ENCODE measurements at regions not wholly inside any gene's neighbourhood (a gene's known extent, or its start where the extent isn't known, plus 50 kb on each side); places are given as distances from the start of the nearest gene placed in this dataset.

DNA sequence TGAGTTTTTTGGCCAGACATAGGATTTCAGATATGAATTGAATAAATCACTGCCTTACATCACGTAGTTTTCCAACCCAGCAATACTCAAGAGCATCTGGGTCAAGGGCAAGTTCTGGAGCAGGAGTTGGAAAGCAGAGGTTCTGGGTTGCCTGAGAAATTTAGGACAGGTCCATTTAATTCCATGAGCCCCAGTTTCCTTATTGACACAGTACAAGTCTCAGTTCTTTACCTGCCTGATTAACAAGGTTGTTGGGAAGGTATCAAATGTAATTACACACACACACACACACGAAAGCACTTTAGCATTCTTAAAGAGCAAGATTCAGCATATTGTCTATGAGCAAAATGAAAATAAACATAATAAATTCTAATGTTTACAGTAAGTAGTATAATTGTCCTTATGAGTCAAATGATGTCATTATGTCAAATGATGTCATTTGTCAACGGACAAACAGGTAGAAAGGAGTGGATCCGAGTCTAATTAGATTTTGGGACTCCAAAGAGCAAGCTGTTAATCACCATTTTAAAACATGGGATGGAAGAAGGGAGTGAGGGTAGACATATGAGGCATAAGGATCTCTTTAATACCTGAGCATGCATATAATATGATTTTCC lies 268.4 kb upstream of the ARGLU1 start:
- DNase-seq = no peak

DNA sequence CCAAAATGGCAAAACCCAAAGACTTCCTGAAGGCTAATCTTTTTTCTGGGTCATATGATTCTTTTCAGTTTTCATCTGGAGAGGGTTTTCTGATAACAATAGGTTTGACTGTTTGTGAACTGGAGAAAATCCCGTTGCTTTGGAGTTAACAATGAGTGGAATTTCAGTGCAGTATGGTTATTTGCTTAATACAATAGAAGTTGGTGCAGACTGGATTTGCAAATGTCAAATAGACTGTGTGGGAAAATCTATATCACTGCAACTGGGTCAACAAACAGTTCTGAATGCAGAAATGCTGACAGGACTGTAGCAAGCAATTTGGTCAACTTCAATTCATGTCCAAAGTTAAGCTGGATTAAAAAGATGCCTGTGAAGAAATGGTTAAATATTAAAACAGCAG lies 267.5 kb upstream of the ARGLU1 start:
- DNase-seq = no peak

DNA sequence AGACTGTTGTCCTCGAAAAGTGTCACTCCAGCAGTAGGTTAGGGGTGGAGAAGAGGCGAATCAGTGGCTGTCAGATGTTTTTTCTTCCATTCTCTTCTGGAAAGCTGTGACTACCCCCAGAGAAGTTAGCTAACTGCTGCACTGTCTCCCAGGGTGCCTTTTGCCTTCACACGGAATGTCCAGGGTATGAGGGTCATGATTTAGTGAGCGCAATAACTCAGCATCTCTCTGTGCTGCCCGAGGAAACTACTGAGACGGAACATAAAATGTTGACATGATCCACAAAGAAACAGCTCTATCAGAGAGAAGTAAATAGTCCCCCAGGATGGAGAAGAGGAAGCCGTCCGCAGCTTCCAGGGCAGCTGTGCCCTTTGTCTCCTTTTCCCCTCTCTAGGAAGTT lies 254.0 kb upstream of the ARGLU1 start:
- no peak for DNase-seq

DNA sequence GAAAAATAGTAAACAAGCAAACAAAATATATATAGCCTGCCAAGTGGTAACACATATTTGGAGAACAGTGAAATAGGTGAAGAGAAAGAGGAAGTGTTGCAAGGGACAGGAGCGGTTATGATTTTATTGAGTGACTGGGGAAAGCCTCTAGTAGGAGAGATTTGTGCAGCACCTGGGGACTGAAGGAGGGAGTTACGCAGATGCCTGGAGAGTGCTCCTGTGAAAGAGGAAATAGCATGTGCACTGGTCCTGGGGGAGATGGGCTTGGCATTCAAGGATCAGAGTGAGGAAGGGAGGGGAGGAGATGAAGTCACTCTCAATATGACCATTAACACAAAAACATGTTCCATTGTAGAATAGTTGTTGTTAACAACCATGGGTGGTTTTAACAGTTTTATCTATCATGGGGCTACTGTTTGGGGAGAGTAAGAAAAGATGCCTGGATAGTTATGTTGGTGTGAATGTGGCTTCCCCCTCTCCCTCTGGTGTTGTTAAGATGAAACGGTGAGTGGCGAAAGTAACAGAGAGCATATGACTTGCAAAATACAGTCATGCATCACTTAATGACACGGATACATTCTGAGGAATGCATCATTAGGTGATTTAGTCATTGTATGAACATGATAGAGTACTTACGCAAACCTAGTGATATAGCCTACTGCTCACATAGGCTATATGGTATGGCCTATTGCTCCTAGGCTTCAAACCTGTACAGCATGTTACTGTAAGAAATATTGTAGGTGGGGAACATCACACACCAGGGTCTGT lies 251.7 kb upstream of the ARGLU1 start:
- no peak for DNase-seq

DNA sequence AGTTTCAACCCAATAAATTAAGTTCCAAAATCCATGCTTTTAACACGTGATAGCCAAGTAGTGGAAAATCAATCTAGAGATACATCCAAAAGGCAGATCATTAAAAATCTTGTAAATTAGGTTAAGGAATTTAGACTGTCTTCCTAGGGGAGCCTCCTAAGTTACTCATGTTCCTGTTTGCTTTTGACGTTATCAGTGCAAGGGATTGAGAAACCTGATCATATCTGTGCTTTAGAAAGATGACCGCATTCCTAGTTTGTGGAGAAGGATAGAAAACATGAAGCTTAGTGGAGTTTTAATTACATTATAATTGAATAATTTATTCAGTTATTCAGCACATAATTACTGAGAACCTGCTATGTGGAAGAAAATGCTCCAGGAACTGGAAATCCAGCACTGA lies 251.0 kb upstream of the ARGLU1 start:
- no peak for DNase-seq

DNA sequence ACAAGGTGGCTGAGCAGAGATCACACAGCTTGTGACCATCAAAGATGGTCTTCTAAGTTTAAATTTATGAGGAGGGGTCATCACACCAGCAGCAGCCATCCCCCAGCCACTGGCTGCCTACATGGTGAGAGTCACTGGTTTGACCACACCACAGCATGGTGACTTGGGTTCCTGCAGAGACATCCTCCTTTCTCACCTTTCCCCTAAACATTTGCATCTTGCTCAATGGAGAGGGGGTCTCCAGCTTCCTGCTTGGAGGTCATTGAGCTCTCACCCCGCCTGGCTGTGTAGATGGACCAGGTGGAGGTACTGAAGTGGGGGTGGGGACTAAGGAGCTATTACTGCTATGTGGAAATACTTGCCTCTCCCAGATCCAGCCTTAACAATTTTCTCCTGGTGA lies 247.6 kb upstream of the ARGLU1 start:
- DNase-seq = no peak

DNA sequence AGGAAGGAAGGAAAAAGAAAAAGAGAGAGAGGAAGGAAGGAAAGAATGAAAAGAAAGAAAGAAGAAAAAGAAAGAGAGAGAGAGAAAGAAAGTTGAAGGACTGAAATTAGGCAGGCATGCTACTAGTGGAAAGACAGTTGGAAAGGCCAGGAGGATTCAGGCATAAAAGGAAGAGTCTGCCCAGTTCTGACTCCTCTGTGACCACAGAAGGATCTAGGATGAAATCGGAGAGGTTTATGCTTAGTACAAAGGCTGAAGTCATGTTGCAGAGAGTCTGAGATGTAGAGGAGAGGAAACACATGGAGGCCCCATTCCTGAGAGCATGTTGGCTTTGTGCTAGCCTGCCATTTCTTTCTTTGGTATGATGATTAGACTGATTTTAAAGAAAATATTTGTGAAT lies 246.5 kb upstream of the ARGLU1 start:
- no peak for DNase-seq

DNA sequence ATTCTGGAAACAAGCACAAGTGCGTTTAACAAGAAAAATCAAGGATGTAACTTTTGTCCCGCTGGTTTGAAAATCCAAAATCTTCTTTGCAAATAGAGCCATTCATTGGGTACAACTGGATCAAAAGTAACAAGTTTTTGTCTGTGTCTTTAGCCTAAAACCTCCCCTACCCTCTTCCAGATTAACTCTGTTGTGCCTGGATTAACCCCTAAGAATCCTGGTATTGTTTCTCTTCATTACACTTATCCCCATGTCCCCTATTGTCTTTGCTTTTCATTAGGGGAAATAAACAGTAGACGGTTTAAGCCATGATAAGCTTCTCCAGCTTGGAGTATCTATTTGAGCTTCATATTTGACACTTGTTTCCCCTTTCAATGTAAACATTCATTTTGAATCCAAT lies 242.1 kb upstream of the ARGLU1 start:
- DNase-seq = no peak

DNA sequence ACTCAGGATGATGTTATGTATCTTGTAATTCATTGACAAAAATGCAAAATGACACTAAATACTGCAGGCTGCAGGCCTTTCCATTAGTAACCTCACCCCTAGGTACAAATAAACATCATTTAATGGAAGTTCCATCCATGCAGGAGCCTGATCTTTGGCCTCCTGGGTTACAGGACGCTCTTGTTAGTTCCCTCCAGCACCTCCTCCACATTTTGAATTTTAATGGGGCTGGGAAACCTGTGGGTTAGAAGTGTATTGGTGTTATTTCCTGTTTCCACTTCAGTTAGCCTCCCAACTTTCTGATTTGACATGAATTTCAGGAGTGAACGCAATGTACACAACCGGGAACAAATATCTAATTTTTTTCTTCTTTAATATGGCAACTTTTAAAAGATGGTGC lies 237.1 kb upstream of the ARGLU1 start:
- DNase-seq = no peak

DNA sequence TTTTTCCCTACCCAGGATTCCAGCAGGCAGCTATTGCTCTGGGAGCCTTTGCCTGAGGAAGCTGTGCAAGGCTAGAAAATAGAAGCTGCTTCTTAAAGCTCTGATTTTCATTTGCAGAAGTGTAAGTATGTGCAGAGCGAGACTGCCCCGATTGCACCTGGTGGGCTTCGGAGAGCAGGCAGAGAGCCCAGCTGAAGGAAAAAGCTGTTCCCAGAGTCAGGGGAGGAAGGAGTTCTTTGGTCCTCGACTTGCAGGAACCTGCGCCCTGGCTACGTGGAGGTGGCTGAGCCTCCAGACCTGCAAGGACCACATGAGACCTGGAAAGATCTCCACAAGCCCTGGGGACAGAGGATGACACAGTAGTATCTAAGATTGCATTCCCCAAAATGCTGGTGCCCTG lies 235.0 kb upstream of the ARGLU1 start:
- DNase-seq = no peak

DNA sequence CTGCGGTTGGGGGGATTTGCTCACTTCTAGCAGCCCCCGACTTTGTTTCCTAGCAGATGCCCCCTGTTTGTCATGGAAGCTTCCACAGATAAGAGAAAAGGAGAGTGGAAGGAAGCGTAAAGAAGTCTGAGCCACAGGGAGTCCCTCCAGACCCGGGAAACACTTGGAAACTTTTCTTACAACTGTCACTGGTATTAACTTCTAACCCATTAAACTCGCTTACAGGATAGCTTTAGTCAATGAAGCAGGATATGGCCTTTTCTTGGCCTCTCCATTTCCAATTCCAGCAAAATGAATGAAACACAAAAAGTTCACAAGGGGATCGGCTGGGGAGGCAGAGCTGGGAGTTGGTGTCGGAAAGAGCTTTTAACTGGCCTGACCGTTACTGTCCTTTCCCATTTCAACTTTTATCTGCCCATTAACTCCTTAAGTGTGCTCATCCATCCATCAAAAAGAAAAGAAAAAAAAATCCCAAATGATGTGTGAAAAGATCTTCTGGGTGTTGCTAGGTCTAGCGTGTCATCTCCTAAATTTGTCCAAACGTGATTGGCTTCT lies 231.9 kb upstream of the ARGLU1 start:
- DNase-seq = no peak

DNA sequence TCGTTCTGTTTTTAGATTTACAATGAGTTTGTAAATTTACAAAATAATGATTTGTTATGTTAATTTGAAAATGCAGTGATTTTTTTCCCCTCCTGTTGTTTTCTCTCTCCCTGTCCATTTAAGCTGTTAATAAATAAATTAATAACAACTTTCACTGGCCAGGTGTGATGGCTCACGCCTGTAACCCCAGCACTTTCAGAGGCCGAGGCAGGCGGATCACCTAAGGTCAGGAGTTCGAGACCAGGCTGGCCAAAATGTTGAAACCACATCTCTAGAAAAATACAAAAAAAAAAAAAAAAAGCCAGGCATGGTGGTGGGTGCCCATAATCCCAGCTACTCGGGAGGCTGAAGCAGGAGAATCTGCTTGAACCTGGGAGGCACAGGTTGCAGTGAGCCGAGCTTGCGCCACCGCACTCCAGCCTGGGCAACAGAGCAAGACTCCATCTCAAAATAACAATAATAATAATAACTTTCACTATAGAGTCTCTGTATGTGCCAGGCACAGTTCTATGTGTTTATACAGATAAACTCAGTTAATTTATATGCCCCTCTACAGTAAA lies 229.2 kb upstream of the ARGLU1 start:
- DNase-seq = no peak

DNA sequence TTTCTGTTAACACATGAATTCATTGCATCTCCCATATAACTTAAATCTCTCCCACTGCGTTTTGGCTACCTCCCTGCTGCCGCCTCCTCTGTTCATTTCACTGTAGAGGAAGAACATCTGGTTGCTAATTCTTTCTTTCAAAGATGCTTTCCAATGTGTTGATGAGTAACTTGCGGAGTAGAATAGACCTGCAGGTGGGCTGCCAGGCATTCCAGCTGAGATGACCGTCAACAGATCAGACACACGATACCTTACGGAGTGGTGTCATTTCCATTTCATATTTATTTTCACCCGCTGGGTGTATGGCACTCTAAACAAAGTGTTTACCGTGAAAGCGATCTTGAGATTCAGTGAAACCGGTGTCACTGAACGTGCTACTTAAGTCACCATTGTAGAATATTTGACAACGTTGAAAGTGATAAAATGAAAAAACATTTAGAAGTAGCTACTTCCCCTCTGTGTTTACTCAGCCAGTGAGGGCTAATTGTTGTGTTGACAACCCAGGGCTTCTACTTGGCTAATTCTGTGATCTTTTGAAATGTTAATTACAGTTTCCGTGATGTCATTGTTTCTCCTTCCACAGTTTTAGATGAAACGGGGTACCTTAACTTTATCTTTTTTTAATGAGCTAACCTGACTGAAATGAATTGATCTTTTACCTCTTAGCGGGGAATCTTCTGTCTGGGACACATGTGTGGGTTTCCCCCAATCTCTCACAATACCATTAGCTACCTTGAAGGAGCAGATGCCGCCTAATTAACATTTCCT lies 228.5 kb upstream of the ARGLU1 start:
- DNase-seq = no peak

DNA sequence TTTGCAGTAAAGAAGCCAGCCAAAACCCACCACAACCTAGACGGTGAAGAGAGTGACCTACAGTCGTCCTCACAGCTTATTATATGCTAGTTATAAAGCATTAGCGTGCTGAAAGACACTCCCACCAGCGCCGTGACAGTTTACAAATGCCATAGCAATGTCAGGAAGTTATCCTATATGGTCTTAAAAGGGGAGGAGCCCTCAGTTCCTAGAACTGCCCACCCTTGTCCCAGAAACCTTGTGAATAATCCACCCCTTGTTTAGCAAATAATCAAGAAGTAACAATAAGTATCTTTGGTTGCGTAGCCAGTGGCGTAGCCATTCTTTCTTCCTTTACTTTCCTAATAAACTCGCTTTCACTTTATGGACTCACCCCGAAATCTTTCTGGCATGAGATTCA lies 227.9 kb upstream of the ARGLU1 start:
- no peak for DNase-seq

DNA sequence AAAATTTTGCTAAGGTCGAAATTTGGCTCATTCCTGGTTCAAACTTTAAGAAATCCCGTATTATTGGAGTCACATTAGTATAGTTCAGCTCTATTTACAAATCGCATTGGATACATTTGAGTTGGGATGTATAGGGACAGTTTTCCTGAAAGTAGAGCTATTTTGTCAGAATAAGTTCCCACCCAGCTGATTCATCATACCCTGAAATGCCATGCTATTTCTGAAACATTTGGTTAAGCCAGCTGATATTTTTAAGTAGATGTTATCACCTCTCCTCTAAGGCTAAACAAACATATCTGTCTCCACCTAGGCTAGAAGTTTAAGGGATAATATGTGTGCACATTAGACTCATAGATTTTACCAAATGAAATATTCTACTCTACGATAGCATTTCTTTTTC lies 226.2 kb upstream of the ARGLU1 start:
- DNase-seq = no peak

DNA sequence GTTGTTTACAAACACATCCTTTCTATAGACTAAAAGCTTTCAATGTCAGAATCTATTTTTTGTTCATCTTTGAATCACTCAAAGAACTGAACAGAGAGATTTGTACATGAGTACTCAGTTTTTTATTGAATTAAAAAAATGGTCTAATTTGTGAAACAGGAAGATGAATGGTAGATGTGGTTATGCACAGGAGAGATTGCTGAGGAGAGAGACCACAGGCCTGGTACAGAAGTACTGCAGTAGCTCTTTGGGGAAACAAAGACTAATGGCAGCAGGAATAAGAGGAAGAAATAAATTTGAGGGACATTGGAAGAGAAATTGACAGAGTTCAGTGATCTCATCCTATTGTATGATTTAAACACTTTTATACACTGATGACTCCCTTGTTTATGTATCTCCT lies 222.0 kb upstream of the ARGLU1 start:
- no peak for DNase-seq

DNA sequence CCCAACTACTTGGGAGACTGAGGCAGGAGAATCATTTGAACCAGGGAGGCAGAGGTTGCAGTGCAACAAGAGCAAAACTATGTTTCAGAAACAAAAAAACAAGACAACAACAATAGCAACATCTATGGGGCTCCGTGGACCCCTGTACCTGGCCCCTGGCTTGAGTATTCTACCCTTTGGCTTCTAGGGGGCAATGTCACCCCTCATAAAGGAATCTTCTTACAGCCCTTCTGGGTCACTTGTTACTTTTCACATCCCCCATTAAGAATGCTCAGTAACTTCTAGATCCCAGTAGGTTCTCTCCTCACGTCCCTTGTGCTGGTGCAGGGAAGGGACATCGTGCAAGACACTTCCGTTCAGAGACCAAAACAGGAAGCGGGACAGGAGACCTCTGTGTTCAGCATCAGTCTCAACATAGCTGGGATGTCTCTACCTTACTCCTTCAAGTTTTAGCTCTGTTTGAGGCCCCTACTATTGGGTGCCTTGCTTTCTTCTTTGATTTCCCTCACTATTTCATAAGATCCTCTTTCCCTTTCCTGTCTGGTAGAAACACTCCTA lies 218.1 kb upstream of the ARGLU1 start:
- DNase-seq = no peak

DNA sequence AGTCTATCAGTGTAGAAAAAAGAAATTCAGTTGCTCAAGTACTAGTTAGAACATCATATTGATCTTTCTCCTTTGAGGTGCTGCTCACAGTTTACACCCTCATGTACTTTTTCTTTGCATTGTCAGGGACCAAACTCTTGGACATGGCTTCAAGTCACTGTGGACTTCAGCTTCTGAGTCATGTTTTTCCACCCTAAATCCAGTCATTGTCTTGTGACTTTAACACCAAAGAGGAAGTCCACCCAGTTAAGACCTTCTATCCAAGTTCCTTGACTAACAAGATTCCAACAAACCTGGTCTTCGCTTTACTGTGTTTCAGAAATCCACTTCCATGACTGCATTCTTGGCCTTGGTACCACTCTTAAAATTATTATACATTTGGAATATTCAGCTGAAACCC lies 206.7 kb upstream of the ARGLU1 start:
- no peak for DNase-seq

DNA sequence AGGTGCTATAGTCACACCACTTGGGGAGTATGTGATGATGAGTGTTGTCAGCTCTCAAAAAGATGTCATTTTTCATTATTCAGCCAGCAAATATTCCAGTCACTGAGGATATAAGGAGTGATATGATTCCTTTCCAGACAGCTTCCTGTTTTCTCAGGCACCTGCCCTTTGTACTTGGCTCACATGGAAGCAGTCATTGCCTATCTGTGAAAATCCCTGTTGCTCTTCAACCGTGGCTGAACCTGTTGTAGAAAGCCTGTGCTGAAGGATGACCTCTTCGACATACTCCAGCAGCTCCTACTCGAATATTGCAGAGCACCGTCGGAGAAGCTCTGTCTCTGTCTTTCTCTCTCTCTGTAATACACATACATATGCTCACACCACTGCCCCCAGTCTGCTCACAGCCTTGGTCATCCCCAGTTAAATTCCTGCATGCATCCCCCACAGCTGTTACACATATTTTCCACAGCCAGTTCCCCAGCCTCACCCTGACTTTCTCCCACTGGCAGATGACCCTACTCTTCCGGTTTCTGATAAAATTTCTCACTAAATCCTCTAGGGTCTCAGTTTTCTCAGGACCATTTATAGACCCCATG lies 204.2 kb upstream of the ARGLU1 start:
- DNase-seq = no peak

DNA sequence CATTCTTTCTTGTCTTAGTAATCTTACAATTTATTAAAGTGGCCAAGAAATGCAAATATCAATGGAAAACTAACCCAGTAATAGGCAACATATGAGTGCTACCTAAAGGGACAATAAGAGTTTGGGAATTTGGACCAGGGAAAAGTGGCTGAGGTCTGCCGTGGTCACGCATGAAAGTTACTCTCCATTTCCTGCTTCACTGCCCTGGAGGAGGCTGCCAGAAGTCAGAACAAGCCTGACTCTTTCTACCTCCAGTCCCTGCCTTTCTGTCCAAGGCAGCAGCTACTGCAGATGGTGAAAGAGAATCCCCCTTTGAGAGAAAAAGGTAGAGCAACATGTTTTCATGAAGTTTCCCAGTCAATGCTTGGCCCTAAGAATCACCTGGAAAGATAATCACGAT lies 201.1 kb upstream of the ARGLU1 start:
- no peak for DNase-seq

DNA sequence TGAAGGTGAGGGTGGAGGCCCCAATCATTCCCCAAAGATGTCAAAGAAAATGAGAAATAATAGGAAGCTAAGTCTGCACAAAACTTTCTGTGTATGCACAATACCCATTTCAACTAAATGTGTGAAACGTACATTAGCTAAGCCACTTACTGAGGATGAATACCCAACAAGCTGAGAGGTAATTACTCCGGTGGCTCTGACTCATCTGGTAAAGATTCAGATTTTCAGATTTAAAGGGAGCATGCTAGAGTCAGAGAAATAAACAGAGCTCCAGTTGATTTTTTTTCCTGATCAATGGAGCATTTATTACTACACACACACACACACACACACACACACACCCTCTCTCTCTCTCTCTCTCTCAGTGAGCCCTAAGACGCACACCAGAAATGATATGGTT lies 194.8 kb upstream of the ARGLU1 start:
- DNase-seq = no peak

DNA sequence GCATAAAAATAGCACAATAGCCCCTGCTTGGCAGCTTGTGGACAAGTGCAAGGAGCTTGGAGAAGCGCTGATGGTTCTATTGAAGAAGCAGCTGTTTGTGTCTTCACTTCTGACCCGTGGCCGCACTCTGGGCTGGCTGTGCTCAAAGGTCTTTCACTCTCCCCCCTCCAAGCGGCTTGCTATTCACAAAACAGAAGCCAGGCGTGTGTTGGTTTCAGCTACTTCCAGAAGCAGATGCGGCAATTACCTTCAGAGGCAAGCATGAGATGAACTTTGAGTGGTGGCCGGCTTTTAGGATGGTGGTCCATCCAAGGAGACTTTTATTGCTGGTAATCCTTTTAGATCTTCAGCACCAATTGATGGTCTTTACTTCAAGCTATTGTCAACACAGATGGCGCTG lies 188.5 kb upstream of the ARGLU1 start:
- no peak for DNase-seq

DNA sequence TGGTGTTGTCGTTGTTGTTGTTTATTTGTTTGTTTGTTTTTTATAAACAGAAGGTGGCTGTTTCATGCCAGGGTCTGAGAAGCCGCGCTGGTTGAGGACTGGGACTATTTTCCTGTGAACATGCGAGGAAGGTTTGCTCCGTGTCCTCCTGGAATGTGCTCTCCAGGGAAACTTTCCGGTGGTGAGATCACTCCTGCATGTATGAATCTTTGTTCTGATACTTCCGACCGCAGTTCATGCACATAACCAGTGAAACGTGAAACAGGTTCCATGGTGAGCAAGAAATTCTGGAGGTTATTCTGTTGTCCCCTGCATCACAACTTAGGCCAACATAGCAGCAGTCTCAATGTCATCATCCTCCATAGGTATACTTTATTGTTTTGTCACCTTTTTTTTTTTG lies 187.6 kb upstream of the ARGLU1 start:
- DNase-seq = no peak
